HG03378 (cell line): ENCODE measurements at regions not wholly inside any gene's neighbourhood (a gene's known extent, or its start where the extent isn't known, plus 50 kb on each side); places are given as distances from the start of the nearest gene placed in this dataset.
"Not testable (repeated sequence)": the region's sequence is repeated elsewhere in the genome, so short reads cannot be mapped to it uniquely, and the experiment has no call there.

Experiments
- ATAC-seq: cut with Tn5 transposase; IDR thresholded peaks from one replicate; pipeline ENCODE4 v1.9.1; 2021; ENCODE audit warnings: mild to moderate bottlenecking, moderate library complexity; ENCODE audit not compliant: unreplicated experiment

GRCh38 chr3:152658977-152659720 lies 175.8 kb upstream of the P2RY1 start:
- no peak for ATAC-seq

- ATAC-seq = no peak
These were observed 172.8 kb upstream of the P2RY1 start for GRCh38 chr3:152662157-152662556.

GRCh38 chr3:152664766-152665165 lies 170.2 kb upstream of the P2RY1 start:
- ATAC-seq = no peak

- no peak for ATAC-seq
These were observed 167.7 kb upstream of the P2RY1 start for GRCh38 chr3:152667267-152667666.

GRCh38 chr3:152669560-152669959 lies 165.4 kb upstream of the P2RY1 start:
- no peak for ATAC-seq

- no peak for ATAC-seq
These were observed 163.2 kb upstream of the P2RY1 start for GRCh38 chr3:152671446-152672319.

- no peak for ATAC-seq
These were observed 162.6 kb upstream of the P2RY1 start for GRCh38 chr3:152672320-152672649.

GRCh38 chr3:152676810-152677379 lies 158.0 kb upstream of the P2RY1 start:
- ATAC-seq = no peak

GRCh38 chr3:152677491-152677890 lies 157.4 kb upstream of the P2RY1 start:
- no peak for ATAC-seq

GRCh38 chr3:152682477-152682876 lies 152.5 kb upstream of the P2RY1 start:
- ATAC-seq = no peak

- ATAC-seq = no peak
These were observed 151.4 kb upstream of the P2RY1 start for GRCh38 chr3:152683521-152683999.

GRCh38 chr3:152684279-152684678 lies 150.7 kb upstream of the P2RY1 start:
- no peak for ATAC-seq

GRCh38 chr3:152688313-152688712 lies 146.6 kb upstream of the P2RY1 start:
- no peak for ATAC-seq

GRCh38 chr3:152692326-152692725 lies 142.6 kb upstream of the P2RY1 start:
- not testable (repeated sequence) for ATAC-seq

- not testable (repeated sequence) for ATAC-seq
These were observed 141.2 kb upstream of the P2RY1 start for GRCh38 chr3:152693521-152694250.

- no peak for ATAC-seq
These were observed 139.1 kb upstream of the P2RY1 start for GRCh38 chr3:152695840-152696239.

- no peak for ATAC-seq
These were observed 138.0 kb upstream of the P2RY1 start for GRCh38 chr3:152696962-152697361.

- ATAC-seq = no peak
These were observed 131.6 kb upstream of the P2RY1 start for GRCh38 chr3:152703245-152703890.

GRCh38 chr3:152706991-152707713 lies 127.8 kb upstream of the P2RY1 start:
- no peak for ATAC-seq

- no peak for ATAC-seq
These were observed 125.3 kb upstream of the P2RY1 start for GRCh38 chr3:152709659-152710058.
